ENCODE measurements at regions not wholly inside any gene's neighbourhood (a gene's known extent, or its start where the extent isn't known, plus 50 kb on each side); places are given as distances from the start of the nearest gene placed in this dataset.

GRCh38 chr2:177044671-177045070 is 167.9 kb upstream of the HNRNPA3 start:
- DNase-seq, result no peak

- no peak for DNase-seq
These were observed 163.6 kb upstream of the HNRNPA3 start for GRCh38 chr2:177048981-177049380.

- DNase-seq, result no peak
These were observed 161.3 kb upstream of the HNRNPA3 start for GRCh38 chr2:177051278-177051677.

GRCh38 chr2:177052471-177052870 is 160.1 kb upstream of the HNRNPA3 start:
- DNase-seq, result no peak

- no peak for DNase-seq
These were observed 159.6 kb upstream of the HNRNPA3 start for GRCh38 chr2:177053038-177053437.

- no peak for DNase-seq
These were observed 158.9 kb upstream of the HNRNPA3 start for GRCh38 chr2:177053716-177054115.

GRCh38 chr2:177056481-177056929 is 156.1 kb upstream of the HNRNPA3 start:
- no peak for DNase-seq

GRCh38 chr2:177058747-177059146 is 153.8 kb upstream of the HNRNPA3 start:
- no peak for DNase-seq

- no peak for DNase-seq
These were observed 153.3 kb upstream of the HNRNPA3 start for GRCh38 chr2:177059293-177059692.

GRCh38 chr2:177063331-177063730 is 149.3 kb upstream of the HNRNPA3 start:
- no peak for DNase-seq

GRCh38 chr2:177064422-177064821 is 148.2 kb upstream of the HNRNPA3 start:
- no peak for DNase-seq

- DNase-seq, result no peak
These were observed 143.6 kb upstream of the HNRNPA3 start for GRCh38 chr2:177068967-177069366.

- no peak for DNase-seq
These were observed 140.5 kb upstream of the HNRNPA3 start for GRCh38 chr2:177072090-177072489.

- DNase-seq, result no peak
These were observed 139.0 kb upstream of the HNRNPA3 start for GRCh38 chr2:177073611-177074010.

- DNase-seq, result no peak
These were observed 138.4 kb upstream of the HNRNPA3 start for GRCh38 chr2:177074099-177074710.

GRCh38 chr2:177075254-177075653 is 137.3 kb upstream of the HNRNPA3 start:
- no peak for DNase-seq

GRCh38 chr2:177076636-177077179 is 135.9 kb upstream of the HNRNPA3 start:
- DNase-seq, result no peak

GRCh38 chr2:177077778-177078177 is 134.8 kb upstream of the HNRNPA3 start:
- DNase-seq, result no peak

- DNase-seq, result no peak
These were observed 134.2 kb upstream of the HNRNPA3 start for GRCh38 chr2:177078416-177078815.

GRCh38 chr2:177078855-177079254 is 133.7 kb upstream of the HNRNPA3 start:
- DNase-seq, result no peak

- DNase-seq, result no peak
These were observed 131.8 kb upstream of the HNRNPA3 start for GRCh38 chr2:177080746-177081284.

GRCh38 chr2:177084607-177085006 is 128.0 kb upstream of the HNRNPA3 start:
- DNase-seq, result no peak

GRCh38 chr2:177088529-177088928 is 124.1 kb upstream of the HNRNPA3 start:
- DNase-seq, result no peak

- DNase-seq, result no peak
These were observed 121.6 kb upstream of the HNRNPA3 start for GRCh38 chr2:177090967-177091366.

- no peak for DNase-seq
These were observed 119.2 kb upstream of the HNRNPA3 start for GRCh38 chr2:177093371-177093770.

Measured in SHP77 treated with DMSO at 0.1 percent for 48 hours (cell line).